SK-N-SH (cell line): ENCODE measurements at regions not wholly inside any gene's neighbourhood (a gene's known extent, or its start where the extent isn't known, plus 50 kb on each side); places are given as distances from the start of the nearest gene placed in this dataset.

Experiments used
- CTCF ChIA-PET: fragments of 300-600, 350-600 bp; formaldehyde crosslinking; extraction: SDS; loops from one replicate; lab custom pipeline; 2021; lab: Yijun Ruan, JAX
- POLR2A ChIA-PET: fragments of 350-600 bp; sonication (Branson Sonifier 250); formaldehyde crosslinking; extraction: SDS; loops from one replicate; lab custom pipeline; 2020; ENCODE audit warnings: antibody characterized with exemption, inconsistent platforms; lab: Yijun Ruan, JAX
- DNase-seq: peaks from one replicate; pipeline ENCODE4 v3.0.0; 2012
- H2AFZ ChIP-seq: fragments of 200-600 bp; sonication (generic); 2 replicates; pipeline ENCODE4 v1.8.1; 2016; ENCODE audit warnings: antibody characterized with exemption, mild to moderate bottlenecking, low read depth
- H3F3A ChIP-seq: fragments of 200-600 bp; sonication (generic); replicated peaks from 2 replicates; pipeline ENCODE3; 2016; ENCODE audit warnings: antibody characterized with exemption, mild to moderate bottlenecking; ENCODE audit not compliant: insufficient read depth
- H3K27ac ChIP-seq, 2 experiments: fragments of 200-500 bp in 1 of 2; fragments of 200-600 bp in 1 of 2; sonication (Bioruptor generic) in 1 of 2; sonication (generic), shearing (Covaris generic) in 1 of 2; 2 replicates each; pipeline versions ENCODE4 v1.5.1 to v1.6.1; 2014 to 2016; ENCODE audit warnings: low read depth in 2 of 2, inconsistent platforms in 1 of 2, low read length in 1 of 2, mild to moderate bottlenecking in 1 of 2, mixed read lengths in 1 of 2
- H3K27me3 ChIP-seq: fragments of 200-600 bp; sonication (generic), shearing (Covaris generic); 2 replicates; pipeline ENCODE4 v1.6.1; 2016; ENCODE audit warnings: mixed run types; ENCODE audit not compliant: insufficient read depth
- H3K36me3 ChIP-seq, 2 experiments: fragments of 200-500 bp in 1 of 2; fragments of 200-600 bp in 1 of 2; sonication (Bioruptor generic) in 1 of 2; sonication (generic) in 1 of 2; replicated peaks in 1 of 2; 2 replicates each; pipeline versions ENCODE3 to v1.5.1; 2014 to 2016; ENCODE audit warnings: low read length in 1 of 2, mild to moderate bottlenecking in 1 of 2; ENCODE audit not compliant: insufficient read depth in 2 of 2, control insufficient read depth in 1 of 2
- H3K4me1 ChIP-seq, 2 experiments: fragments of 200-500 bp in 1 of 2; fragments of 200-600 bp in 1 of 2; sonication (Bioruptor generic) in 1 of 2; sonication (generic), shearing (Covaris generic) in 1 of 2; 2 replicates each; pipeline versions ENCODE4 v1.5.1 to v1.6.1; 2014 to 2016; ENCODE audit warnings: low read depth in 1 of 2, low read length in 1 of 2, mixed run types in 1 of 2; ENCODE audit not compliant: insufficient read depth in 2 of 2, control insufficient read depth in 1 of 2
- H3K4me2 ChIP-seq: fragments of 200-600 bp; sonication (generic), shearing (Covaris generic); 2 replicates; pipeline ENCODE4 v1.6.1; 2017; ENCODE audit warnings: mixed run types
- H3K4me3 ChIP-seq, 2 experiments: fragments of 200-500 bp in 1 of 2; fragments of 200-600 bp in 1 of 2; sonication (Bioruptor generic) in 1 of 2; sonication (generic), shearing (Covaris generic) in 1 of 2; 2 replicates each; pipeline versions ENCODE4 v1.5.1 to v1.8.1; 2014 to 2016; ENCODE audit warnings: low read depth in 2 of 2, inconsistent platforms in 1 of 2, low read length in 1 of 2, mild to moderate bottlenecking in 1 of 2, mixed read lengths in 1 of 2, moderate library complexity in 1 of 2
- H3K79me2 ChIP-seq: fragments of 200-600 bp; sonication (generic); 2 replicates; pipeline ENCODE4 v1.8.1; 2017; ENCODE audit warnings: mild to moderate bottlenecking; ENCODE audit not compliant: insufficient read depth
- H3K9ac ChIP-seq: fragments of 200-600 bp; sonication (generic); 2 replicates; pipeline ENCODE4 v1.6.1; 2017; ENCODE audit warnings: mixed run types
- H3K9me2 ChIP-seq: fragments of 200-600 bp; sonication (generic); 2 replicates; pipeline ENCODE4 v1.6.1; 2017; ENCODE audit warnings: mixed run types
- H3K9me3 ChIP-seq: fragments of 200-600 bp; sonication (generic); 2 replicates; pipeline ENCODE4 v1.6.1; 2017; ENCODE audit warnings: mixed run types, mild to moderate bottlenecking, moderate library complexity
- H4K20me1 ChIP-seq: fragments of 200-600 bp; sonication (generic); 2 replicates; pipeline ENCODE4 v1.6.1; 2017; ENCODE audit warnings: mild to moderate bottlenecking, mixed run types; ENCODE audit not compliant: insufficient read depth
- ELF1 ChIP-seq: IDR thresholded peaks from 2 replicates; pipeline ENCODE4 v1.4.0; 2012
- GATA2 ChIP-seq: sonication (generic); formaldehyde crosslinking; IDR thresholded peaks from 2 replicates; pipeline ENCODE4 v1.5.0; 2020; ENCODE audit warnings: mild to moderate bottlenecking, missing genetic modification reagents
- NRF1 ChIP-seq: IDR thresholded peaks from 2 replicates; pipeline ENCODE4 v1.6.1; 2012; ENCODE audit warnings: low read depth, mild to moderate bottlenecking, low read length
- POLR2AphosphoS5 ChIP-seq: IDR thresholded peaks from 2 replicates; pipeline ENCODE4 v1.6.1; 2012; ENCODE audit warnings: low read depth, low read length
- RCOR1 ChIP-seq: fragments of 150-350 bp; IDR thresholded peaks from 2 replicates; pipeline ENCODE4 v1.6.1; 2017; ENCODE audit warnings: antibody characterized with exemption, low read length
- RFX5 ChIP-seq: IDR thresholded peaks from 2 replicates; pipeline ENCODE4 v1.6.1; 2012; ENCODE audit warnings: mild to moderate bottlenecking, improper control_type of control experiment, low read length
- SMC3 ChIP-seq: IDR thresholded peaks from 2 replicates; pipeline ENCODE4 v1.6.1; 2012; ENCODE audit warnings: low read depth, low read length, improper control_type of control experiment
- TEAD4 ChIP-seq: IDR thresholded peaks from 2 replicates; pipeline ENCODE4 v1.4.0; 2012; ENCODE audit warnings: mild to moderate bottlenecking, borderline replicate concordance; ENCODE audit not compliant: insufficient read depth
- YY1 ChIP-seq: IDR thresholded peaks from 2 replicates; pipeline ENCODE4 v1.4.0; 2012; ENCODE audit warnings: low read depth, mild to moderate bottlenecking
- WGBS: methylation state at CpG from one replicate; pipeline ENCODE4 v1.1.6; 2017; ENCODE audit warnings: low lambda C conversion rate; 5-methylcytosine and 5-hydroxymethylcytosine counted together
- TF ChIP-seq, protein P1 (sequence below): fragments of 200-600 bp; sonication (generic); IDR thresholded peaks from 2 replicates; pipeline ENCODE4 v1.6.1; 2017; ENCODE audit warnings: antibody characterized with exemption, mild to moderate bottlenecking, moderate library complexity
- TF ChIP-seq, protein P2 (sequence below): IDR thresholded peaks from 2 replicates; pipeline ENCODE4 v1.4.0; 2012; ENCODE audit warnings: low read depth

DNA sequence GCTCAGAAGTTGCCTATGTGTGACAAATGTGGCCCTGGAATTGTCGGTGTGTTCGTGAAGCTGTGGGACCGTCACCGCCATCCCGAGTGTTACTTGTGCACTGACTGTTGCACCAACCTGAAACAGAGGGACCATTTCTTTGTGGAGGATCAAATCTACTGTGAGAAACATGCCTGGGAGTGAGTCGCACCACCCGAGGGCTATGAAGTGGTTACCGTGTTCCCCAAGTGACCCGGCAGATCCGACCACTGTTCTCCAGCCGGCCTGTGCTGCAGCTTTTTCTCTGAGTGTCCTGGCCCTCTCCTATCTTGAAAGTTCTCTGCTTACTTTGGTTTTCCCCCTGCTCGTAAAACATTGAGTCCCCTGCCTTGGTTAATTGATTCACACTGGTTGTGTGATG lies 65.3 kb downstream of the VCPKMT start:
- WGBS: 92% methylated on average over 11 of the region's 12 CpGs
- Histone ChIP-seq H3K9me2 (no peaks in the 10 kb centered on the region), H3K4me2 (no peak overlapping the region), H3K36me3 (no peaks in the 10 kb centered on the region), H3K9me3 (no peaks in the 10 kb centered on the region), H3K9ac (no peak overlapping the region), H3K4me1 (no peaks in the 10 kb centered on the region; a peak in 1 of 4 replicates), H3K4me3 (no peak overlapping the region), H3K27ac (no peak overlapping the region), H3F3A (no peaks in the 10 kb centered on the region), H2AFZ (no peak overlapping the region), H4K20me1 (no peaks in the 10 kb centered on the region), H3K27me3 (no peaks in the 10 kb centered on the region), H3K79me2 (no peaks in the 10 kb centered on the region)
- DNase-seq: no peak
- CTCF ChIA-PET: no interaction called here
- TF ChIP-seq SMC3: no peak
- no peak for TF ChIP-seq ELF1
- no peak for TF ChIP-seq RFX5
- POLR2A ChIA-PET: no interaction called here

DNA sequence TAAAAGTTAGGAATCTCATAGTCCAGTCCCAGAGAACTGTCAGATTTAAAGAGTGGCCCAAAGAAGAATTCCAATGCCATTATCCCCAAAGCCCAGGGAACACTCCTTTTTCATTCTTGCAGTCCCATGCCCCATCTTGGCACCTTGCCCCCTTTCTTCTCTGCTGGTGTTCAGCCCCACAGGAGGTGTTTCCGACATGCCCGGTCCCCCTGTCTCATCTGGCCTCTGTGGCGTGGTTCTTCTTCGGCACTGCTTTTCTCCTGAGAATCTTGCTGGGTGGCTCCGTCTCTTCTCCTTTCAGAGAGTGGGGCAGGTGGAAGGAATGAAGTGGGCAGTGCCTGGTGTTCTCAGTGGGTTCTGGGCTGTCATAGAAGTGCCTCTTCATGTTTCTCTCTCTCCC lies 64.7 kb downstream of the VCPKMT start:
- Histone ChIP-seq H3K4me2 (no peak overlapping the region), H3K79me2 (no peaks in the 10 kb centered on the region)
- TF ChIP-seq SMC3 (no peak), TEAD4 (no peak)
- TF ChIP-seq, protein P1, sequence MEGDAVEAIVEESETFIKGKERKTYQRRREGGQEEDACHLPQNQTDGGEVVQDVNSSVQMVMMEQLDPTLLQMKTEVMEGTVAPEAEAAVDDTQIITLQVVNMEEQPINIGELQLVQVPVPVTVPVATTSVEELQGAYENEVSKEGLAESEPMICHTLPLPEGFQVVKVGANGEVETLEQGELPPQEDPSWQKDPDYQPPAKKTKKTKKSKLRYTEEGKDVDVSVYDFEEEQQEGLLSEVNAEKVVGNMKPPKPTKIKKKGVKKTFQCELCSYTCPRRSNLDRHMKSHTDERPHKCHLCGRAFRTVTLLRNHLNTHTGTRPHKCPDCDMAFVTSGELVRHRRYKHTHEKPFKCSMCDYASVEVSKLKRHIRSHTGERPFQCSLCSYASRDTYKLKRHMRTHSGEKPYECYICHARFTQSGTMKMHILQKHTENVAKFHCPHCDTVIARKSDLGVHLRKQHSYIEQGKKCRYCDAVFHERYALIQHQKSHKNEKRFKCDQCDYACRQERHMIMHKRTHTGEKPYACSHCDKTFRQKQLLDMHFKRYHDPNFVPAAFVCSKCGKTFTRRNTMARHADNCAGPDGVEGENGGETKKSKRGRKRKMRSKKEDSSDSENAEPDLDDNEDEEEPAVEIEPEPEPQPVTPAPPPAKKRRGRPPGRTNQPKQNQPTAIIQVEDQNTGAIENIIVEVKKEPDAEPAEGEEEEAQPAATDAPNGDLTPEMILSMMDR: no peak
- TF ChIP-seq, all 33 proteins: peak for 0
- Histone ChIP-seq H3K36me3 (no peaks in the 10 kb centered on the region), H3F3A (no peaks in the 10 kb centered on the region), H3K9ac (no peak overlapping the region), H3K4me1 (no peaks in the 10 kb centered on the region; a peak in 1 of 4 replicates), H2AFZ (no peak overlapping the region), H3K27ac (no peak overlapping the region), H3K9me2 (no peaks in the 10 kb centered on the region), H4K20me1 (no peaks in the 10 kb centered on the region), H3K27me3 (no peaks in the 10 kb centered on the region), H3K9me3 (no peaks in the 10 kb centered on the region), H3K4me3 (no peak overlapping the region)
- ChIA-PET CTCF (no interaction called here), POLR2A (no interaction called here)
- WGBS: 76% methylated on average over 5 of the region's 5 CpGs
- no peak for DNase-seq

DNA sequence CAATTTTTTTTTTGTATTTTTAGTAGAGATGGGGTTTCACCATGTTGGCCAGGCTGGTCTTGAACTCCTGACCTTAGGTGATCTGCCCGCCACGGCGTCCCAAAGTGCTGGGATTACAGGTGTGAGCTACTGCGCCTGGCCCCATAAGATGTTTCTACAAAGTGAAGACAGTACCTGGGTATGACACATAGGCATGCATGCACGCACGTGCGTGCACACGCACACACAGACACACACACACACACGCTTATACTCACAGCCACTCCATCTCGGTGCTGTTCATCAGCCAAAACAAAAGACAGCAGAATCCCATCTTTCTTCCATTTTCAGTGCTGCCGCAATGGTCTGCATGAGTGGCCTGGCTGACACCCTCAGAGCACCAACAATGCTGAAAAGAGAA lies 63.9 kb downstream of the VCPKMT start:
- no peaks in the 10 kb centered on the region for H3K79me2 ChIP-seq
- no peak overlapping the region for H3K27ac ChIP-seq
- H4K20me1 ChIP-seq: no peaks in the 10 kb centered on the region
- H3K9me2 ChIP-seq: no peaks in the 10 kb centered on the region
- no peak overlapping the region for H2AFZ ChIP-seq
- no peaks in the 10 kb centered on the region for H3K36me3 ChIP-seq
- TF ChIP-seq GATA2 (CRISPR knock-in tag) (no peak), YY1 (no peak), TEAD4 (no peak), RCOR1 (no peak), POLR2AphosphoS5 (no peak), NRF1 (no peak)
- TF ChIP-seq, protein P1: no peak
- TF ChIP-seq, protein P2, sequence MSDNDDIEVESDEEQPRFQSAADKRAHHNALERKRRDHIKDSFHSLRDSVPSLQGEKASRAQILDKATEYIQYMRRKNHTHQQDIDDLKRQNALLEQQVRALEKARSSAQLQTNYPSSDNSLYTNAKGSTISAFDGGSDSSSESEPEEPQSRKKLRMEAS: no peak
- no peak overlapping the region for H3K4me2 ChIP-seq
- no peaks in the 10 kb centered on the region for H3K27me3 ChIP-seq
- no peak overlapping the region for H3K4me3 ChIP-seq
- no peaks in the 10 kb centered on the region; a peak in 1 of 4 replicates for H3K4me1 ChIP-seq
- ChIA-PET POLR2A (no interaction called here), CTCF (no interaction called here)
- H3K9ac ChIP-seq: no peak overlapping the region
- DNase-seq: no peak
- H3F3A ChIP-seq: no peaks in the 10 kb centered on the region
- H3K9me3 ChIP-seq: no peaks in the 10 kb centered on the region
- 90% methylated on average over 10 of the region's 11 CpGs for WGBS
